Endodermal cell (in vitro differentiated cells): ENCODE measurements at regions not wholly inside any gene's neighbourhood (a gene's known extent, or its start where the extent isn't known, plus 50 kb on each side); places are given as distances from the start of the nearest gene placed in this dataset.

Source experiments
- DNase-seq: peaks from one replicate; pipeline ENCODE4 v3.0.0-alpha.2; 2017
- H3K27ac ChIP-seq: 2 replicates; pipeline ENCODE4 v1.5.1; 2013; ENCODE audit warnings: mild to moderate bottlenecking, low read depth, low read length, moderate library complexity
- H3K27me3 ChIP-seq: 2 replicates; pipeline ENCODE4 v1.6.1; 2013; ENCODE audit warnings: mild to moderate bottlenecking, low read length, moderate library complexity; ENCODE audit not compliant: insufficient read depth, control insufficient read depth, poor library complexity, severe bottlenecking
- H3K36me3 ChIP-seq: 2 replicates; pipeline ENCODE4 v1.7.0; 2013; ENCODE audit warnings: mild to moderate bottlenecking, low read length, moderate library complexity; ENCODE audit not compliant: control insufficient read depth, insufficient read depth
- H3K4me1 ChIP-seq: one replicate; pipeline ENCODE4 v1.7.0; 2013; ENCODE audit warnings: low read length; ENCODE audit not compliant: control insufficient read depth, insufficient read depth
- H3K4me3 ChIP-seq: 2 replicates; pipeline ENCODE4 v1.5.1; 2013; ENCODE audit warnings: mild to moderate bottlenecking, low read length, moderate library complexity
- H3K9ac ChIP-seq: 2 replicates; pipeline ENCODE4 v1.6.1; 2013; ENCODE audit warnings: mild to moderate bottlenecking, low read length, moderate library complexity; ENCODE audit not compliant: poor library complexity, severe bottlenecking; ENCODE audit errors: extremely low read depth
- H3K9me3 ChIP-seq: 2 replicates; pipeline ENCODE4 v1.6.1; 2013; ENCODE audit warnings: mild to moderate bottlenecking, low read length, moderate library complexity; ENCODE audit not compliant: control insufficient read depth
- H3K27ac Mint-ChIP-seq: 2 replicates; pipeline ENCODE4 v1.8.0; 2020; ENCODE audit warnings: mixed read lengths
- H3K27me3 Mint-ChIP-seq: 2 replicates; pipeline ENCODE4 v1.8.0; 2021; ENCODE audit warnings: mild to moderate bottlenecking, mixed read lengths; ENCODE audit not compliant: insufficient read depth
- H3K36me3 Mint-ChIP-seq: 2 replicates; pipeline ENCODE4 v1.8.0; 2020; ENCODE audit warnings: low read depth, mixed read lengths
- H3K4me1 Mint-ChIP-seq: 2 replicates; pipeline ENCODE4 v1.8.0; 2020; ENCODE audit warnings: mixed read lengths
- H3K4me3 Mint-ChIP-seq: 2 replicates; pipeline ENCODE4 v1.8.0; 2020; ENCODE audit warnings: mild to moderate bottlenecking, moderate library complexity, mixed read lengths
- H3K9me3 Mint-ChIP-seq: 2 replicates; pipeline ENCODE4 v1.8.0; 2020; ENCODE audit warnings: mild to moderate bottlenecking, mixed read lengths
- WGBS, 2 experiments: methylation state at CpG; one replicate each; pipeline versions ENCODE4 v1.1.5 to v1.1.7; 2013; ENCODE audit warnings: missing lambda C conversion rate in 2 of 2, mixed read lengths in 1 of 2; ENCODE audit not compliant: insufficient coverage in 1 of 2, insufficient read length in 1 of 2; 5-methylcytosine and 5-hydroxymethylcytosine counted together
- TF ChIP-seq, protein P1 (sequence below): fragments of 200-600 bp; sonication (generic); conservative IDR thresholded peaks from 2 replicates; pipeline ENCODE4 v1.5.0; 2021; ENCODE audit warnings: antibody characterized with exemption, mild to moderate bottlenecking

DNA sequence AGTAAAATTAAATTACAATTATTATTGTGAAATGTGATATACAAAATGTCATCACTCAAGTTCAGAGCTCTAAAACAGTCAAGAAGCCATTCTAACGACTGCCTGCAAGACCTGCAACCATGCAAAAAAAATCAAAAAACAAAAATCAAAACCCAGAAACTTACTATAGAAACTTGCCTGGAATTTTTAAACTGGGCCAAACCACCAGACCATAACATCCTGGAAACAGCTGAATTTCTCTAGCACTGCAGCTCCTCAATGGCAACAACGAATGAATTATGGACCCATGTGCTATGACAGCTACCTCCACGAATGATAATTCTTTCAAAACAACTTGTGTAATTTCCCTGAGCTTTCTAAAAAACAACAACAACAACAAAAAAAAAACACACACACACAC is 130.0 kb upstream of the KCNMB2 start:
- Histone ChIP-seq H3K27ac (no peak overlapping the region), H3K36me3 (no peaks in the 10 kb centered on the region), H3K27me3 (no peaks in the 10 kb centered on the region), H3K9ac (no peak overlapping the region), H3K4me3 (no peak overlapping the region), H3K4me1 (no peaks in the 10 kb centered on the region), H3K9me3 (no peaks in the 10 kb centered on the region)
- H3K4me1 Mint-ChIP-seq = peaks cover 1% of the 10 kb centered on the region
- WGBS, 2 experiments = 91% methylated on average over 3 of the region's 3 CpGs; no CpG with 5 or more reads in 1 of the 2 experiments
- DNase-seq = no peak
- TF ChIP-seq, protein P1, sequence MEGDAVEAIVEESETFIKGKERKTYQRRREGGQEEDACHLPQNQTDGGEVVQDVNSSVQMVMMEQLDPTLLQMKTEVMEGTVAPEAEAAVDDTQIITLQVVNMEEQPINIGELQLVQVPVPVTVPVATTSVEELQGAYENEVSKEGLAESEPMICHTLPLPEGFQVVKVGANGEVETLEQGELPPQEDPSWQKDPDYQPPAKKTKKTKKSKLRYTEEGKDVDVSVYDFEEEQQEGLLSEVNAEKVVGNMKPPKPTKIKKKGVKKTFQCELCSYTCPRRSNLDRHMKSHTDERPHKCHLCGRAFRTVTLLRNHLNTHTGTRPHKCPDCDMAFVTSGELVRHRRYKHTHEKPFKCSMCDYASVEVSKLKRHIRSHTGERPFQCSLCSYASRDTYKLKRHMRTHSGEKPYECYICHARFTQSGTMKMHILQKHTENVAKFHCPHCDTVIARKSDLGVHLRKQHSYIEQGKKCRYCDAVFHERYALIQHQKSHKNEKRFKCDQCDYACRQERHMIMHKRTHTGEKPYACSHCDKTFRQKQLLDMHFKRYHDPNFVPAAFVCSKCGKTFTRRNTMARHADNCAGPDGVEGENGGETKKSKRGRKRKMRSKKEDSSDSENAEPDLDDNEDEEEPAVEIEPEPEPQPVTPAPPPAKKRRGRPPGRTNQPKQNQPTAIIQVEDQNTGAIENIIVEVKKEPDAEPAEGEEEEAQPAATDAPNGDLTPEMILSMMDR = no peak
- no peak overlapping the region for H3K4me3 Mint-ChIP-seq
- H3K27ac Mint-ChIP-seq = no peak overlapping the region
- no peaks in the 10 kb centered on the region for H3K36me3 Mint-ChIP-seq
- no peaks in the 10 kb centered on the region for H3K9me3 Mint-ChIP-seq
- H3K27me3 Mint-ChIP-seq = no peaks in the 10 kb centered on the region

DNA sequence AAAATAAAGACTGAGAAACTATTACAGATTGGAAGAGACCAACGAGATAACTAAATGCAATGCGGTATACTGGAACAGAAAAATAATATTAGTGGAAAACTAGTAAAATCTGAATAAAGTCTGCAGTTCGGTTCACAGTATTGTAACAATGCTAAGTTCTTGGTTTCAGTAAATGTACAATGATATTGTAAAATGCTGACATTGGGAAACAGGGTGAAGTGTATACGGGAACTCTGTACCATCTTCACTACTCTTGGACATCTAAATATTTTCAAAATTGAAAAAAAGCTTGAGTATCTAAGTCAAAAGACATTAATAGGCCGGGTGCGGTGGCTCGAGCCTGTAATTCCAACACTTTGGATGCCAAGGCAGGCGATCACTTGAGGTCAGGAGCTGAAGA is 120.9 kb upstream of the KCNMB2 start:
- Mint-ChIP-seq H3K4me3 (no peak overlapping the region), H3K27me3 (no peaks in the 10 kb centered on the region), H3K9me3 (no peaks in the 10 kb centered on the region), H3K36me3 (no peaks in the 10 kb centered on the region), H3K27ac (no peak overlapping the region), H3K4me1 (no peaks in the 10 kb centered on the region)
- no peak for DNase-seq
- H3K27ac ChIP-seq = no peak overlapping the region
- WGBS, 2 experiments = 91 to 95% methylated on average over 6 to 8 of the region's 8 CpGs
- H3K4me1 ChIP-seq = no peaks in the 10 kb centered on the region
- H3K9me3 ChIP-seq = no peaks in the 10 kb centered on the region
- no peaks in the 10 kb centered on the region for H3K27me3 ChIP-seq
- H3K9ac ChIP-seq = no peak overlapping the region
- H3K4me3 ChIP-seq = no peak overlapping the region
- no peaks in the 10 kb centered on the region for H3K36me3 ChIP-seq
- TF ChIP-seq, protein P1 = no peak

GRCh38 chr3:178417736-178418135 is 118.5 kb upstream of the KCNMB2 start:
- no peaks in the 10 kb centered on the region for H3K9me3 Mint-ChIP-seq
- Histone ChIP-seq H3K9ac (no peak overlapping the region), H3K9me3 (no peaks in the 10 kb centered on the region), H3K27me3 (no peaks in the 10 kb centered on the region), H3K4me1 (no peaks in the 10 kb centered on the region), H3K27ac (no peak overlapping the region), H3K4me3 (no peak overlapping the region), H3K36me3 (no peaks in the 10 kb centered on the region)
- H3K4me3 Mint-ChIP-seq = no peak overlapping the region
- WGBS, 2 experiments = 88 to 100% methylated on average over 1 to 4 of the region's 4 CpGs
- no peaks in the 10 kb centered on the region for H3K27me3 Mint-ChIP-seq
- H3K4me1 Mint-ChIP-seq = no peaks in the 10 kb centered on the region
- H3K27ac Mint-ChIP-seq = no peak overlapping the region
- DNase-seq = no peak
- no peaks in the 10 kb centered on the region for H3K36me3 Mint-ChIP-seq
- TF ChIP-seq, protein P1 = no peak
